ENCODE measurements at regions not wholly inside any gene's neighbourhood (a gene's known extent, or its start where the extent isn't known, plus 50 kb on each side); places are given as distances from the start of the nearest gene placed in this dataset.

DNA sequence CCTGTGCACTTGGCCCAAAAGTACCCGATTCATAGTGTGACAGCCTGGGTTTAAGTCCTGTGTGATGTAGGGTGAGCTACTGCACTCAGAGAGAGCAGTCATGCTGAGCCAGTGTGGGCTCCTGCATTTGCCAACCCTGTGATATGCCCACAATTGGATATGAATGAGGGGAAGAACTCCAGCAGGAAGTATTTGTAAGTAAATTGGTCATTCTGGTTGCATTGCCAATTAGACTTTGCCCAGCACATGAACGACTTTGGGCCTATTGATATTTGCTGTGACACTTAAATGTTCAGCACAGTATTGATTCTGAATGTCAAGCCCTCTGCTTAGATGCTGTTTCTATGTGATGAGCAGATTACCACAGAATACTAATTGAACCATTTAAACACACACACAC, 570.9 kb downstream of the PIK3C3 start:
- no peak overlapping the region for H3K4me3 ChIP-seq
- POLR2A ChIA-PET: no interaction called here
- ATAC-seq (no peak), FAIRE-seq (no peak), DNase-seq (ENCODE audit: low read depth in 1 of 2, low spot score in 1 of 2) (no peak)
- H3K4me1 ChIP-seq: no peaks in the 10 kb centered on the region
- no peak overlapping the region for H3K27ac ChIP-seq
- TF ChIP-seq JUN (IDR thresholded peaks at IDR 0.05) (no peak), JUNB (IDR thresholded peaks at IDR 0.05) (no peak), REST (IDR thresholded peaks at IDR 0.05) (no peak), FOXS1 (CRISPR knock-in tag; IDR thresholded peaks at IDR 0.05) (no peak), PHF8 (IDR thresholded peaks at IDR 0.05; ENCODE audit: borderline replicate concordance, low read depth) (no peak), ZNF302 (CRISPR knock-in tag; IDR thresholded peaks at IDR 0.05) (no peak), GATA3 (IDR thresholded peaks at IDR 0.05; ENCODE audit: borderline replicate concordance) (no peak), MAZ (IDR thresholded peaks at IDR 0.05; ENCODE audit: borderline replicate concordance, low read depth, low read length) (no peak), TFCP2L1 (CRISPR knock-in tag; IDR thresholded peaks at IDR 0.05) (no peak), FOSB (CRISPR knock-in tag; IDR thresholded peaks at IDR 0.05) (no peak), NPAS2 (CRISPR knock-in tag; IDR thresholded peaks at IDR 0.05; ENCODE audit: borderline replicate concordance) (no peak), FOSL2 (IDR thresholded peaks at IDR 0.05) (no peak), FOSL2 (CRISPR knock-in tag; IDR thresholded peaks at IDR 0.05) (no peak), ZC3H11A (IDR thresholded peaks at IDR 0.05) (no peak), EHMT2 (IDR thresholded peaks at IDR 0.05; ENCODE audit: low read depth) (no peak), TP53 (CRISPR knock-in tag; IDR thresholded peaks at IDR 0.05) (no peak), CHD4 (IDR thresholded peaks at IDR 0.05; ENCODE audit: borderline replicate concordance) (no peak), RNF2 (IDR thresholded peaks at IDR 0.05; ENCODE audit: borderline replicate concordance, low read depth) (no peak), HOXB13 (CRISPR knock-in tag; IDR thresholded peaks at IDR 0.05; ENCODE audit: low read depth) (no peak)
- TF ChIP-seq, protein P1, sequence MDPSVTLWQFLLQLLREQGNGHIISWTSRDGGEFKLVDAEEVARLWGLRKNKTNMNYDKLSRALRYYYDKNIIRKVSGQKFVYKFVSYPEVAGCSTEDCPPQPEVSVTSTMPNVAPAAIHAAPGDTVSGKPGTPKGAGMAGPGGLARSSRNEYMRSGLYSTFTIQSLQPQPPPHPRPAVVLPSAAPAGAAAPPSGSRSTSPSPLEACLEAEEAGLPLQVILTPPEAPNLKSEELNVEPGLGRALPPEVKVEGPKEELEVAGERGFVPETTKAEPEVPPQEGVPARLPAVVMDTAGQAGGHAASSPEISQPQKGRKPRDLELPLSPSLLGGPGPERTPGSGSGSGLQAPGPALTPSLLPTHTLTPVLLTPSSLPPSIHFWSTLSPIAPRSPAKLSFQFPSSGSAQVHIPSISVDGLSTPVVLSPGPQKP (IDR thresholded peaks at IDR 0.05; ENCODE audit: low read depth, low read length): no peak
- H3K9me3 ChIP-seq: no peaks in the 10 kb centered on the region
- 3% methylated on average over 2 of the region's 2 CpGs for WGBS (ENCODE audit: missing lambda C conversion rate)
- no peak overlapping the region for H3K4me2 ChIP-seq
- CTCF ChIA-PET: no interaction called here

DNA sequence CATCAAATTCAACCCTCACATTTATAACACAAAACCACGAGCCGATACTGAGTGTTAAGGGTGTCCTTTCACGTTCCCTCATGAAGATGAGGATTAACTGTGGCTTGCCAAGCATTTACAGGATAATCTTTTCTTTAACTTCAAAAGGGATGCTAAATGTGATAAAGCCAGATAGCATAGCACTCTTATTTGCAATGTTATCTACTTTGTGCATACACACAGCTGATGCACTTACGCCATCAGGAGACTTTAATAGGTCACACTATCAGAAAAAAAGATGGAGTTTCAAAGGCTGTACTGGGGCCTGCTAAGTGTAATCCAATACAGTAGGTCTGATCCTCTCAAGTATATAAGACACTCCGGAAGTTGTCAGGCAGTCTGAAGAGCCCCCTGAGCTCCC, 572.7 kb downstream of the PIK3C3 start:
- Histone ChIP-seq H3K27ac (no peak overlapping the region), H3K9me3 (no peaks in the 10 kb centered on the region), H3K4me2 (no peak overlapping the region), H3K4me1 (no peaks in the 10 kb centered on the region), H3K4me3 (no peak overlapping the region)
- ATAC-seq: no peak
- FAIRE-seq: no peak
- CTCF ChIA-PET: no interaction called here
- 5% methylated on average over 4 of the region's 5 CpGs for WGBS (ENCODE audit: missing lambda C conversion rate)
- DNase-seq (ENCODE audit: low read depth in 1 of 2, low spot score in 1 of 2): no peak
- POLR2A ChIA-PET: no interaction called here
- no peak for TF ChIP-seq CHD2 (IDR thresholded peaks at IDR 0.05; ENCODE audit: low read length, partially characterized antibody)
- no peak for TF ChIP-seq REST (IDR thresholded peaks at IDR 0.05)
- TF ChIP-seq FOSB (CRISPR knock-in tag; IDR thresholded peaks at IDR 0.05): no peak
- no peak for TF ChIP-seq USF2 (IDR thresholded peaks at IDR 0.05)
- no peak for TF ChIP-seq CBX2 (IDR thresholded peaks at IDR 0.05; ENCODE audit: borderline replicate concordance, low read depth)
- TF ChIP-seq HOXA7 (CRISPR knock-in tag; IDR thresholded peaks at IDR 0.05): no peak
- no peak for TF ChIP-seq RAD21 (conservative IDR thresholded peaks at IDR 0.05 in 1 of 2, IDR thresholded peaks at IDR 0.05 in 1 of 2)
- no peak for TF ChIP-seq KDM1A (IDR thresholded peaks at IDR 0.05; ENCODE audit: low read depth)
- no peak for TF ChIP-seq BHLHE40 (IDR thresholded peaks at IDR 0.05; ENCODE audit: low read depth, low read length)
- TF ChIP-seq NR3C1 (IDR thresholded peaks at IDR 0.05): no peak
- no peak for TF ChIP-seq FOXS1 (CRISPR knock-in tag; IDR thresholded peaks at IDR 0.05)
- no peak for TF ChIP-seq HOXB5 (CRISPR knock-in tag; IDR thresholded peaks at IDR 0.05)
- TF ChIP-seq ZNF302 (CRISPR knock-in tag; IDR thresholded peaks at IDR 0.05): no peak
- TF ChIP-seq ESRRA (IDR thresholded peaks at IDR 0.05; ENCODE audit: borderline replicate concordance, low read length): no peak
- TF ChIP-seq HOXB13 (CRISPR knock-in tag; IDR thresholded peaks at IDR 0.05; ENCODE audit: low read depth): no peak
- TF ChIP-seq EP300 (IDR thresholded peaks at IDR 0.05): no peak
